Heart right ventricle (tissue), 16 donors: ENCODE measurements at regions not wholly inside any gene's neighbourhood (a gene's known extent, or its start where the extent isn't known, plus 50 kb on each side); places are given as distances from the start of the nearest gene placed in this dataset.
A peak's percentile ranks its signal among the peaks of the same experiment; 100 is the strongest.

Experiments
- ATAC-seq, 8 donors: fragments of 200-7000 bp; cut with Tn5 transposase; one replicate each; pipeline ENCODE4 v1.9.1; 2020; ENCODE audit warnings: mild to moderate bottlenecking in 8 of 8, moderate library complexity in 8 of 8, moderate number of reproducible peaks in 1 of 8
- DNase-seq, 2 donors: peaks; one replicate each; pipeline ENCODE4 v3.0.0-alpha.2; 2020
- H3K27ac ChIP-seq, 10 donors: fragments of 200-600 bp; sonication (generic) in 2 of 10; one replicate each; pipeline versions ENCODE4 v1.5.0 to v1.8.0; 2020 to 2022; ENCODE audit warnings: mild to moderate bottlenecking in 3 of 10
- H3K27me3 ChIP-seq, 7 donors: fragments of 200-600 bp; one replicate each; pipeline ENCODE4 v1.8.0; 2021 to 2022; ENCODE audit warnings: mild to moderate bottlenecking in 2 of 7
- H3K36me3 ChIP-seq, 9 donors: fragments of 200-600 bp; sonication (generic) in 1 of 9; one replicate each; pipeline versions ENCODE4 v1.5.0 to v1.8.0; 2020 to 2022; ENCODE audit warnings: mild to moderate bottlenecking in 2 of 9
- H3K4me1 ChIP-seq, 9 donors: fragments of 200-600 bp; sonication (generic) in 1 of 9; one replicate each; pipeline versions ENCODE4 v1.5.0 to v1.8.0; 2020 to 2022; ENCODE audit warnings: mild to moderate bottlenecking in 4 of 9
- H3K4me3 ChIP-seq, 10 donors: fragments of 200-600 bp; sonication (generic) in 2 of 10; one replicate each; pipeline versions ENCODE4 v1.5.0 to v1.8.0; 2020 to 2022; ENCODE audit warnings: mild to moderate bottlenecking in 7 of 10, moderate library complexity in 2 of 10
- H3K9me3 ChIP-seq, 11 donors: fragments of 200-600 bp in 10 of 11; sonication (generic) in 2 of 11; one replicate each; pipeline versions ENCODE4 v1.5.0 to v1.8.0; 2013 to 2022; ENCODE audit warnings: mild to moderate bottlenecking in 2 of 11, control low read depth in 1 of 11, moderate library complexity in 1 of 11
- CTCF ChIP-seq, 9 donors: fragments of 200-600 bp; sonication (generic) in 2 of 9; IDR thresholded peaks; one replicate each; pipeline versions ENCODE4 v1.5.0 to v1.8.0; 2021 to 2022; ENCODE audit warnings: antibody characterized with exemption in 9 of 9, mild to moderate bottlenecking in 5 of 9, moderate library complexity in 1 of 9
- WGBS, 2 donors: extraction: QIAGEN DNeasy Blood & Tissue Kit; methylation state at CpG; one replicate each; pipeline ENCODE4 v1.1.7; 2013; ENCODE audit warnings: inconsistent platforms in 1 of 2; 5-methylcytosine and 5-hydroxymethylcytosine counted together
- intact Hi-C, 10 donors: fragments of 100-400 bp; cut with DNase I; formaldehyde crosslinking; loops; one replicate each; pipeline versions ENCODE4 v1.11.1 to v1.14.2; 2022
- donor health status: Arrhythmogenic right ventricular cardiomyopathy.
- donor health status: ischemic (EF 13 %, LVEDD 7.1; RV severe dilation, severe dysfunction).
- donor health status: healthy with polysubstance abuse.
- donor health status: DM: no; HTN: yes; CAD: no.
- donor health status: DM: no; HTN: no; CAD: no.
- donor health status: ischemic (EF 25% LVEDD 6.9; RV normal size, moderate dysfunction).
- donor health status: ischemic (EF 25% LVEDD 5.7; RV mildly dilated, moderate dysfunction).
- donor health status: healthy.
- donor health status: DM: yes; HTN: yes; CAD: no.
- donor health status: Ischemic cardiomyopathy.
- donor health status: ischemic (EF 35%, LVEDD 5.7; RV mildly dilated, moderate dysfunction).
- donor health status: nonischemic (EF 11% LVEDD 7.7; RV severe dilation, severe dysfunction).
- donor health status: DM: yes; HTN: yes; CAD: no.
- donor health status: PGD.
- donor health status: ischemic (EF 29% LVEDD 5.4; RV normal size, mild dysfunction).
- donor health status: nonischemic (EF 23%, LVEDD 6.1; RV moderate dilation, normal function).

DNA sequence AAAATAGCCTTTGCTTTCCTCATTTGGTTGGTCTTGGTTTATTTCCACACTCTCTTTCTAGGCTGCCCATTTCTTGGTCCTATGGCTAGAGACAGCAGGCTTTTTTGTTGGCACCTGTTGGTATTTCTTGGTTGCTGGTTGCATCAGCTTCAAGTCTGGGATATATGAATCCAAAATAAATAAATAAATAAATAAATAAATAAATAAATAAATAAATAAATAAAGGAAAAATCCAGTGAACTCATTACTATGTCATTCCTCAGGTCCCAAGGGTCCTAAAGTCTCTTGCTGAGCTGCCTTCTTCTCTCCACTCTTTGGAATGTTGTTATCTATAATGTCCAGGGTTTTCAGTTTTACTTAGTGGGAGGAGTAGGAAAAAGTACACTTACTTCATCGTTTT is 165.9 kb upstream of the MEX3C start:
- no peak for DNase-seq
- no peak overlapping the region for H3K4me3 ChIP-seq
- no peaks in the 10 kb centered on the region for H3K36me3 ChIP-seq
- TF ChIP-seq CTCF (IDR thresholded peaks at IDR 0.05), result no peak
- WGBS, 2 donors, result 22 to 42% methylated on average over 1 of the region's 1 CpG
- no peak for ATAC-seq
- no peaks in the 10 kb centered on the region for H3K9me3 ChIP-seq
- peaks cover 0 to 18% (median 12%) of the 10 kb centered on the region in 9 donors for H3K4me1 ChIP-seq
- H3K27ac ChIP-seq, result no peak overlapping the region
- H3K27me3 ChIP-seq, result no peaks in the 10 kb centered on the region
- intact Hi-C loops, result no loop called here

GRCh38 chr18:51370996-51371395 is 173.5 kb upstream of the MEX3C start:
- Histone ChIP-seq H3K27ac (no peak overlapping the region), H3K36me3 (no peaks in the 10 kb centered on the region), H3K27me3 (peaks cover 0 to 5% (median 0%) of the 10 kb centered on the region in 7 donors), H3K9me3 (peaks cover 0 to 21% (median 0%) of the 10 kb centered on the region in 11 donors), H3K4me1 (peaks cover 0 to 3% (median 0%) of the 10 kb centered on the region in 9 donors), H3K4me3 (no peak overlapping the region)
- TF ChIP-seq CTCF (IDR thresholded peaks at IDR 0.05), result no peak
- DNase-seq (peak in 1 of 2 donors; percentile 11), ATAC-seq (peak in 3 of 8 donors; percentile 33 to 63 (median 58))
- intact Hi-C loops, result no loop called here
- 28 to 36% methylated on average over 3 of the region's 3 CpGs for WGBS, 2 donors

GRCh38 chr18:51371929-51372328 is 174.4 kb upstream of the MEX3C start:
- Histone ChIP-seq H3K36me3 (no peaks in the 10 kb centered on the region), H3K27me3 (peaks cover 0 to 5% (median 0%) of the 10 kb centered on the region in 7 donors), H3K27ac (no peak overlapping the region), H3K4me1 (peaks cover 0 to 3% (median 0%) of the 10 kb centered on the region in 9 donors), H3K9me3 (peaks cover 0 to 21% (median 0%) of the 10 kb centered on the region in 11 donors), H3K4me3 (no peak overlapping the region)
- DNase-seq (no peak), ATAC-seq (no peak)
- intact Hi-C loops, result no loop called here
- TF ChIP-seq CTCF (IDR thresholded peaks at IDR 0.05), result no peak
- WGBS, 2 donors, result 69 to 84% methylated on average over 1 of the region's 1 CpG

DNA sequence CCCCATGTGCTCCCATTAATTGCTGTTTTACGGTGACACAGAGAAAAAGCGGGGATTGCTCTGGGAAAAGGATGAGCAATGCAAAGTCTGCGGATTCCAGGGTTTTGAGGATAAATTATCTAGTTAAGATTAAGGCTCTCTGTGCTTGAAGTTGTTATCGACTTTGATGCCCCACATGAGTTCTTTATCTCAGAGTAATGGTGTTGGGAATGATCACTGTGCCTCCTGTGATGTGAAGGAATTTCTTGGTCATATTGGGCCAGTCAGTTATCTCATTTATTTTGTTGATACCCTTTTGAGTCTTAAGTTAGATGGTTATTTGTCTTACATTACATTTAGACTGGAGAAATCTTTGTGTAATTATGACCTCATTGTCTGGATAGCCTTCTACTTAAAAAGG is 184.6 kb upstream of the MEX3C start:
- Histone ChIP-seq H3K4me1 (no peaks in the 10 kb centered on the region), H3K27ac (no peak overlapping the region), H3K9me3 (no peaks in the 10 kb centered on the region), H3K27me3 (no peaks in the 10 kb centered on the region), H3K36me3 (no peaks in the 10 kb centered on the region), H3K4me3 (no peak overlapping the region)
- no peak for TF ChIP-seq CTCF (IDR thresholded peaks at IDR 0.05)
- intact Hi-C loops, result loop anchor here in 7 of 10 donors (5.0 to 10.0 kb wide), 6 partner anchors 97 to 277 kb away; partner anchors contain the start of gene MEX3C (in 3 of the 7)
- DNase-seq (no peak), ATAC-seq (no peak)
- 63 to 68% methylated on average over 4 of the region's 4 CpGs for WGBS, 2 donors
